GM21737 (cell line): ENCODE measurements at regions not wholly inside any gene's neighbourhood (a gene's known extent, or its start where the extent isn't known, plus 50 kb on each side); places are given as distances from the start of the nearest gene placed in this dataset.
"Not testable (repeated sequence)": the region's sequence is repeated elsewhere in the genome, so short reads cannot be mapped to it uniquely, and the experiment has no call there.

Experiments
- ATAC-seq: cut with Tn5 transposase; IDR thresholded peaks from one replicate; pipeline ENCODE4 v1.9.1; 2021; ENCODE audit warnings: mild to moderate bottlenecking, moderate library complexity; ENCODE audit not compliant: unreplicated experiment

DNA sequence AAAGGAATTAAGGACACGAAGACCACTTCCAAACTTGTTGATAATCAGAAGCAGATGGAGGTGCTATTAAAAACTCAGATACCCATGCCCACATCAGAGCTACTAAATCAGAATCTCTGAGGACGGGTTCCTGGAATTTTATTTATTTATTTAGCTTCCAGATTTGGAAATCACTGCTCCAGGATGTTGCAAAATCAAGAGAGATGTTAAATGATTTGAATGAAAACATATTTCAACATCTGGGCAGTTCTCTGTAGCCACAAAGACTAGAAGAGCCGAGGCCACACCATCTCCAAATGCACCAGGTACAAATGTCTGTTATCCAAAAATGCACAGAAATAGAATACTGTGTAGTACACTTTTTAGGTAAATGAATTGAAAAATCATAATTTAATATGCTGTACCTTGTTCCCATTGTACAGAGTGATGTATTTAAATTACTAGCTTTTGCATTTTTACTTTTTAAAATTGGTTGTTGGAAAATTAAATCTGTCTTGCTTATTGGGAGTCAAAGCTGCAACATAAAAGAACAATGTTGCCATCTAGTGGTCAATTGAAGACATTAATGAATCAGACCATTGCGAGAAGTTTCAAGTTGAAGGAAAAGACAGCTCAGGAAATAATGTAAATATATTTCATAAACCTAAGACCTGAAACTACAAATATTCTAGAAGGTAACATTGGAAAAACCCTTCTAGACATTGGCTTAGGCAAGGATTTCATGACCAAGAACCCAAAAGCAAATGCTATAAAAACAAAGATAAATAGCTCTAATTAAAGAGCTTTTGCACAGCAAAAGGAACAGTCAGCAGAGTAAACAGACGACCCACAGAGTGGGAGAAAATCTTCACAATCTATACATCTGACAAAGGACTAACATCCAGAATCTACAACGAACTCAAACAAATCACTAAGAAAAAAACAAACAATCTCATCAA, 151.3 kb upstream of the TTC29 start:
- no peak for ATAC-seq

DNA sequence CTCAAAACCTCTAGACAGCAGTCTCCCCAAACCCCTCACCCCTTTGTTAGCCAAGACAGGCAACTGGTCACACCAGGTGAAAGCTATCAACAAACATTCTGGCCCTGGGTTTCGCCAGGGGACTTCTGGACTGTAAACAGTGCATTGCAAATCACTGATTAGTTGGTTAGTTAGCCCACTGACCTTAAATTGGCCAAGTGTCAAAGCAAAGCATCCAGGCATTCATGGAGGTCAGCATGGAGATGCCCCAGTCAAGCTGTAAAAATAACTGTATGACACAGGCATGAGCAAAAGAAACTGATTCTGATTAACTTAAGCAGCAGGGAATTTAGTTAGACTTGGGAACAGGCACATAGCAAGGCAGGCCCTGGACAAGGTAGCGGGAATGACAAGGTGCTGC, 156.0 kb upstream of the TTC29 start:
- ATAC-seq = no peak

DNA sequence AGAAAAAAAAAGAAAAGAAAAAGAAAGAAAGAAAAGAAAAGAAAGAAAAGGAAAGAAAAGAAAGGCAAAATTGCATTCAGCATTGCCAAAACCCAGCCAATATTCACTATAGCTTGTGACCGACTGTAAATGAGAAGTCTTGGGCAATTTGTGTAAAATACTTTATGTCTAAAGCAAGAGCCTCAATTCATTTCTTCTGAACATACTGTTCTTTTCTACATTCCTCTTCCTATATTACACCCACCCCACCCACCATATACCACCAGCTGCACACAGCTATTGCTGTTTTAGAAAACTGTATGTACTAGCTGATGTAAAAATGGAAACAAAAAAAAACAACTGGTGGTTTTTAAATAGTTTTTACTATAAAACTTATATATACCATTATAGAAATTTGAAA, 156.9 kb upstream of the TTC29 start:
- no peak for ATAC-seq

DNA sequence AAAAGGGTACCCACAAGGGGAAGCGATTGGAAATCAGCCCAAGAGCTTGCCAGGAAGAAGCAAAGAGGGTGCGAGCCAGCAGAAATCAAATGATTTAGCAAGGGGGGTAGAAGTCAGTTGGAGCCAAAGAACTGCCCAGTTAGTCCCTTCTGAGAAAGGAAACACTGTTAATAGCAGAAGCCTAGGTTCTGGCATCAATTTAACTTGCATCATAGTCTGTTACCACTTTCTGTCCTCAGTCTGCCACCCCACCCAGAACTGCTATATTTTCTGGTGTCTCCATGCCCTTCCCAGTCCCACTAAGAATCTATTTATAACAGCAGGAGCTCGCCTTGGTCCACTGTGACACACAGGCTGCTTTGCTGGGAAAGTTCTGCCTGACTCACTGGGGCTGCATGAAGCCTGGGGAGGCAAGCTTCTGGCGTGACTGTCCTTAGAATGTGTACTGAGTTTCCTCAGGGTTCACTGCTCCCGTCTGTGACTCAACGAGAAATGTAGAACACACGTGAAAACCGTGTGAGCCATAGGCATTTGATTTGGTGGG, 157.8 kb upstream of the TTC29 start:
- ATAC-seq = no peak

DNA sequence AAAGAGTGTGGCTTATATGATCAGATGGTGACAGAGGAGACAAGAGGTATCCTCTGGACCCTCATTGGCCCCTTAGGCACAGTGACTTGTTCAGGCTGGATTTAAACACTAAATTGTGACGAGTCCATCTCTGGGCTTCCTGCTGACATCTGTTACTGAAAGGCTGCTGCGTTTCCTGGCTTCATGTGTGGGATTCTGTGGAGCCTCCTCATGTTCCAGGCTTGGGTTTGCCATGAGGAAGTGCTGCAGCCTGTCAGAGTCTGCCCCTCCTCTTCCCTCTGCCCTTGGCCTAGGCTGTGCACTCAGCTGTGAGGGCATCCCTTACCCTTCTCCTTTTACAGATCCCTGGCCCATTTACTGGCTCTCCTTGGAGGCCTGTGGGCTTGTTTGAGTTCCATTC, 159.1 kb upstream of the TTC29 start:
- no peak for ATAC-seq

DNA sequence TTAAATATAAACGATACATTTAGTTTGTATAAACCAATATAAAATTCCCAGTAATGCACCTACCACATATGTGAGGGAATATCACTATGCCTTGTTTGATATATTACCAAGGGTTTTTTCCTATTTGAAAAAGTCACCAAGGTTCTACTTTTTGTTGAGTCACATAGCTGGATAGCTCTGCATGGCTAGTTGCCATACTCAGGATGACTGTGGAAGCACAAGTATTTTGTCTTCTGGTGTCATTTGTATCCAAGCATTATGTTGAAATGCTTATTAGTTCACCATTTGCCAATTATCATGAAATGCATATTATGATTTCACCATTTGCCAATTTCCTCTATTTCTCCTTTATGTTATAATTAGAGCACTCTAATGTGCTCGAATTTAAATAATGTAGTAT, 162.7 kb upstream of the TTC29 start:
- no peak for ATAC-seq

DNA sequence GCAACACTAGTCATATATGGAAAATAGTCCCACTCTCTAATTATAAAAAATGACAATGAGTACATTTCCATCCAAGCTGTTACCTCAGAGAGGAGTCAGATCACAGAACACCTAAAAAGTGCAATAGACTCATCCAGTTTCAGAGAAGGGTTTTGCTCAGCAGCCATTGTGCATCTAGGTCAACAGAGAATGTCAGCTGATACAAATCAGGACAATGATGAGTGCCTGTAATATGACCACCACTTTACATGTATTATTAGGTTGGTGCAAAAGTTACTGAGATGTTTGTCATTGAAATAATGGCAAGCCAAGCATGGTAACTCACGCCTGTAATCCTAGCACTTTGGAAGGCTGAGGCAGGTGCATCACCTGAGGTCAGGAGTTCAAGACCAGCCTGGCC, 164.1 kb upstream of the TTC29 start:
- no peak for ATAC-seq

DNA sequence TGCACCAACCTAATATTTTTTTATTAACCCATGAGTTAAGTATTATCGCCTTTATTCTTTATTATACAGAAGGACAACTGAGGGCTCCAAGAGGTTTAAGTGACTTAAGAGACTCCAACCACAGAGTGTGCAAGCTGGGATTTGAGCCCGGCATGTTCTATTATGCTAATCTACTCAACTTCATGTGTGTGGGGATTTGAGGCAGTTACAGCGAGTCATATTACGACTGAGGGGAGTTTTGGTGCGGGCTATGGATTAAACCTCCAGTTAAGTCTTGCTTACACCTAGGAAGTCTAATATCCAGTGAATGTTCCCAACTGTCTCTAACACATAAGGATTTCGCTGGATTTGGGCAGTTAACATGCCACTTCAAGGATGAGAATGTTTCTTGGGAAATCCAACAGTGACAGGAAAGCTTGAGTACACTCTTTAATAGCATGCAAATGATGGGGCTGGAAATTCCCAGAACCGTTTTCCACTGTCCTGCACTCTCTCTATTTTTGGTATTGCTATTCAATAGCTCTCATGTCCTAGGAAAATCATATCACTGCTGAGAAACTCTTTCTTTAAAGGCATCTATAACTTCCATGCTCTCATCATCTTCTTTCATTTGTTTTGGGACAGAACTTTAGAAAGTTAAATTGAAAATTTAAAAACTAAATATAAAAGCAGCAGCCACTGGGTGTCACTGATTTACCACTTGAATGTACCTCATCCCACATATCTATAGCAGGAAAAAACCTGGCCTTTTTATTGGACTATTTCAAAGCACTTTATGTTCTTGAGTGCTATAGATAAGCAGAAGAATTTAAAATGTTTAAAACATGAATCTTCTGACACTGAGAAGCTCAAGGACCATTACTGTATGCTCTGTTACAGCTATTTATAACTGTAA, 165.1 kb upstream of the TTC29 start:
- no peak for ATAC-seq

DNA sequence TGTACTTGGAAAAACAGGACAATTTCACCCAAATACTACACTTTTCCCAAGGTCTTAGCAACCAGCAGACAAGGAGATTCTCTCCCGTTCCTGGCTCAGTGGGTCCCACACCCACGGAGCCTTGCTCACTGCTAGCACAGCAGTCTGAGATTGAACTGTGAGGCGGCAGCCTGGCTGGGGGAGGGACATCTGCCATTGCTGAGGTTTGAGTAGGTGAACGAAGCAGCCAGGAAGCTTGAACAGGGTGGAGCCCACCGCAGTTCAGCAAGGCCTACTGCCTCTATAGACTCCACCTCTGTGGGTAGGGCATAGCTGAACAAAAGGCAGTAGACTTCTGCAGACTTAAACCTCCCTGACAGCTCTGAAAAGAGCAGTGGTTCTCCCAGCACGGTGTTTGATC, 166.5 kb upstream of the TTC29 start:
- not testable (repeated sequence) for ATAC-seq

DNA sequence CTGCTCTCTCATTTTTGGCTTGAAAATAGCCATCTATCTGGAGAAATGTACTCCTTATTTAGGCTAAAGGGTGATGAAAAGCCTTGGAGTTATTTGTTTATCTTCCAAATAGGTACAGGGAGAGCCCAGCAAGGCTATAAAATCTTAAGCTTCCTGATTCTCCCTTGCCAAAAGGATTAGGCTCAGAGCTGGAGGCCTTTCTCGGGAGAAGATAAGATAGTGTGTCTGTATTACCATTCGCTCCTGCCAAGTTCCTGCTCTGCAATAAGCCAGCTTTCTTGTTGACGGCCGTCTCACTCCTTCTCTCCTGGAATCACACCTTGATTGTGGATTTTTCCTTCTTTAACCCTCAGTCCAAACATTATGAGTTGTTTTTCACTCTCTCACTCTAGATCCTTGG, 171.8 kb upstream of the TTC29 start:
- no peak for ATAC-seq

DNA sequence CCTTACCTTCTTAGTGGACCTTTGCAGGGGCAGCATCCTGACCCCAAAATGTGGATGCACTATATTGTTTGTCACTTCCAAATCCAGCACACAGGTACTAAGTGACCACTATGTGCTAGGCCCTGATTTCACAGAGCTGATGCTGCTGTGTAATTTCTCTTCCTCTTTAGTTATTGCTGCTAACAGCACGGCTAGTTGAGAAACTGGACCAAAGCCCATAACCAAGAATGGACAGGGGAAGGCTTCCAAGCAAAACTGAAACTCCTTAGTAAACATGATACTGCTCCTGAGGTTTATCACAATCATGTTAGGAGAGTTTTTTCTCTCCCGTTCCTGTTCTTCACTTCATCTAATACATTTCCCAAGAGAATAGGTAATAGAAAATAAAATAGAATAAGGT, 172.9 kb upstream of the TTC29 start:
- ATAC-seq = no peak

DNA sequence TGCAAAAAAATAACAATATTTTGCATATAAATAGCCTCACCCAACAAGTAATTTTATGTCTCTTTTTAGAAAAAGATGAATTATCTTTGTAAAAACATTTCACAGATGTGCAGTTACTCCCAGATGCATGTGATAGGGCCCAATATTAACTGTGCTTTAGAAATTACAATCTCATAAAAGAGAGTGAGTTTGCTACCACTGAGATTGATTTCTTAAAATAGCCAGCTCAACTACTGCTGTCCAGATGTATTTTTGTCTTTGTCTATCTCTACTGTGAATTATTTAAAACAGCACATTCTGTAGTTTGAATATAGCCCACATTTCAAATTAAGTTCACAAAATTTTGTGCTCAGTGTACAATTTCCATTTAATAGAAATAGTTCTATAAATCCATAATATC, 177.0 kb upstream of the TTC29 start:
- ATAC-seq = no peak

DNA sequence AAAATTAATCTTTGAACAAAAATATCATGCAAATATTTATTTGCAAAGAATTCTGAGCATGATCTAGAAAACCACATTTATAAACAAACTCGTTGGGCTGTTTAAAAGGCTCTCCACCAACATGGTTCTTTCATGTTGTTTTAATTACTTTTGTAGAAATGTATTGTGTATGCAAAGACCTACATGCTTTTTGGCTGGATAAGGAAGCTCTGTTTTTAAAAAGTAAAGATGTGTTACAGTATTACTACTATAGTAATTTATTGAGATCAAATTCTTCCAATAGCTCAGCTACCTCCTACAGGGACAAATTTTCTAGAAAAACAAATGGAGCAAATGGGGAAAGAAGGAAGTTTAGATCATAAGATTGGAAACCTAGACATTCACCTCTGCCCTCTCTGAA, 177.5 kb upstream of the TTC29 start:
- ATAC-seq = no peak

DNA sequence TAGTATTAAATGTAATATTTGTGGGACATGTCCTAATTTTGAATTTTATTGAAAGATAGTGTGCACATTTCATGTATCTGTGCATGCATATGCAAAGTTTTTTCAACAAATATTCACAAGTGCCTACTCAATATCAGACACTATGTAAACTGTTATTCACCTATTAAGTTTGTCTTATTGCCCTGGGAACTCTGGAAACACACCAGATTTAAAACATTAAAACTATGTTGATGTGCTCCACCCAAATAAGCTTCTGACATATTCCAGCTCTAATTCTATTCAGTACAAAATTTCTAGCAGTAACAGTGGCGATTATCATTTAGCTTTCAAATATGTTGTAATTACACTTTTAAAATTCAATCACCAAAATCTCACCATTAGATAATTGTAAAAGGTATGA, 183.1 kb upstream of the TTC29 start:
- no peak for ATAC-seq

DNA sequence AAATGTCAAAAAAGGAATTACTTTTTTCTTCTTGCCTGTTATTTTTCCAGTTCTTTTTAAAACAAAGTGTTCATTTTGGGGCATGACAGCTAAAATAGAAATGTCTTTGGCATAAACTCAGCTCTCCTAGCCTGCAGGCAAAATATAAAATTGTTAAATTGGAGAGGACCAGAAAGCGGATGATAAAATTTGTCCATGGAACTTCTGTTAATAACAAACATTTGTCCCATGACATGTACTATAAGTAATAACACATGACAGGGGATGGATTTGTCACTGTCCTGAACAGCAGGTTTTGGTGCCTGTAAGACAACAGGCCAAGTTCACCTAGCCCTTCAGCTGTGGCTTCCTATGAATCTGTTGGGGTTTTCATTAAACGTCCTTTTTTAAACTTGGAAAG, 184.0 kb upstream of the TTC29 start:
- ATAC-seq = no peak

DNA sequence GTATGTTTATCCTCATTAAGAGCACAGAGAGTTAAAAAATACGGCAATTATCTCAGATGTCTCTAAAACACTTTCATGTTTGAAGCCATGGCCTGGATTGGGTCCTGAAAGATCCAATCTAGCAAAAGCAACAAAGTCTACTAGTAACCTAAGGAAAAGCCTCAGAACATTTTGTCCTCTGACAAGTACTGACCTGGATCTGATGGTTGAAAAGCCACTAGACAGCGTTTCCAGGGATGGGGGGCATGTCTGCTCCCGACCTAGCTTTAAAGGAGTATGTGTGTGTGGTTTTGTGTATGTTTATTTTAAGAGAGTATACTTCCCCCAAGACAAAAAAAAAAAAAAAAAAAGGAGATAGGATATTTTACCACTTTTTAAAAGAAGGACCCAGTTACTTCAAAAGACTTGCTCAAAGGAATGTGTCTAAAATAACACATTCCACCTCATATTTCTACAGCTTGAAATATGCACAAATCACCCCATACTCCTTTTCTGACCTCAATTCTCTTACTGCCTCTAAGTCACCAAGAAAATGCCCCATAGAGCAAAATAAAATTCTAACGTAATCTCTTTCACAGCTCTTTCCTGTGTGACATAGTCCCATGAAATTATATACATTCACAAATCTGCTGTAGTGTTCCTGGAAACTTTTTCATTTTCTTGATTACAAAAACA, 189.0 kb upstream of the TTC29 start:
- ATAC-seq = no peak

DNA sequence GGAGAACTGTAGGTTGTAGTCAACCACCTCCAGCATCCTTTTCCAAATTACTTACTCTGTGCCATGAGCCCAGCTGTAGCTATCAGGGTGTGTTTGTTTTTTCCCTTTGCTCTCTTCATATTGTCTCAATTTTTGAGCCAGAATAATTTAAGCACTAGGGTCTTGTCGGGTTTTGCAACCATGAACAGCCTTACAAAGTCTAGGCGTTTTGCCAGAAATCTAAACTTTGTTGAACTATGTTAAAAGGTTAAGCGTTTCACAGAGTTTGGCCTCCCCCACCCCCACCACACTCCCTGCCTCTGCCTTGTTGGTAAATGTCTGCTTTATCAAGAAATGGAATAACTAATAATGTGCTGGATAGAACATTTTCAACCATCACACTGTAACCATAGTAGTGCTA, 190.6 kb upstream of the TTC29 start:
- no peak for ATAC-seq

DNA sequence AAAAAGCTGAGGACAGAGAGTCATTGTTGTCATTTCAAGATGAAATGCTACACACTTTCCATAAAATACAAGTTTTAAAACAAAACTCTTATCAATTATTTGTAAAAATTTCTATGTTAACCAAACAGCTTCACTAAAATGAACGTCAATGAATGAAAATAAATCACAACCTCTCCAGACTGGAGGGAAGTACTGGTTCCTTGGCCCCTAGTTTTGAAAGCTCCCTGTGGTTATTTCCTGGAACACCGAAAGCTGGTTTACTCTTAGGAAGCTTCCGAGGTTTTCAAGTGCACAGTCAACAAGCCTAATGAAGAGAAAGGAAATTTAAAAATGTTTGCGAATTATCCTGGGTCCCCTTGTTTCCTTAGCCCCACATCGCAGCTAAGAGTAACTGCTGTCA, 191.1 kb upstream of the TTC29 start:
- ATAC-seq = no peak

DNA sequence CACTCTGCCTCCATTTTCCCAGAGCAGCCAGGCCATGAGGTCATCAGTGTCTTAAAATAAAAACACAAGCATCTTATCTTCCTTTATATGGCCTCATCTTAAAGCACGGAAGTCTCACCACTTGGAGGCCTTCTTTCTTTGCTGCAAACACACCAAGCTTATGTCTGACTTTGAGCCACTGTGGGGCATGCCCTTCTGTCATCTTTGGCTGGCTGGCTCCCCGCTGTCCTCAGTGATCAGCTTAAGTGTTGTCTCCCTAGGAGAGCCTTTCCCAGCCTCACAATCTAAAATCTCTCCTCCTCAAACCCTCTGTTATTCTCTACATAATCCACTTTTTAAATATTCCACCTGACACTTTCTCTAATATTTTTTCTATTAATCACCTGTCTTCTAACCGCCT, 191.6 kb upstream of the TTC29 start:
- ATAC-seq = no peak

DNA sequence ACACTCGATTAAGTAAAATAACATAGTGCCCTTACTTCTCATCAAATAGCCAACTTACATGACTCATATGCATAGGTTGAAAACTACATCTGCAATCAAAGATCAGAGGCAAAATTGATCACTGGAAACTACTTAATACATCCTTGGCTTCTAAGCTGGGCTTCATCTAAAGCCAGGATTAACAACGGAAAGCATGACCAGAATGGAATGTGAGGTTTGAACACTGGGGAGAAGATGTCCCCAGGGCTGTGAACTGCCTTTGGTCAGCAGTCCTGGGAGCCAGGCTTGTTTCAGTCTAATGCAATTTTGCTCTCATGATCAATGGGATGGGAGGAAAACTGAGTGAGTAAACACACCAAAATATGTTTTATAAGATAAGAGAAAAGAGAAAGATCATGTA, 192.5 kb upstream of the TTC29 start:
- ATAC-seq = no peak
